ENCODE measurements at regions not wholly inside any gene's neighbourhood (a gene's known extent, or its start where the extent isn't known, plus 50 kb on each side); places are given as distances from the start of the nearest gene placed in this dataset.
A peak's percentile ranks its signal among the peaks of the same experiment; 100 is the strongest.
"Not testable (repeated sequence)": the region's sequence is repeated elsewhere in the genome, so short reads cannot be mapped to it uniquely, and the experiment has no call there.

- in situ Hi-C loops (cut with HindIII; ENCODE audit: low pct_unique_long_range_greater_than_20kb, low sequenced_read_pairs), result no loop called here
- DNase-seq (ENCODE audit: low read depth in 1 of 2, low spot score in 1 of 2), result no peak
- no peak for TF ChIP-seq JUND (IDR thresholded peaks at IDR 0.05; ENCODE audit: low read depth)
Measured at GRCh38 chr12:124472690-124473279, 94.6 kb downstream of the NCOR2 start.

- no peak for DNase-seq (ENCODE audit: low read depth in 1 of 2, low spot score in 1 of 2)
- in situ Hi-C loops (cut with HindIII; ENCODE audit: low pct_unique_long_range_greater_than_20kb, low sequenced_read_pairs), result no loop called here
- no peak for TF ChIP-seq JUND (IDR thresholded peaks at IDR 0.05; ENCODE audit: low read depth)
Measured at GRCh38 chr12:124471828-124472227, 95.6 kb downstream of the NCOR2 start.

- in situ Hi-C loops (cut with HindIII; ENCODE audit: low pct_unique_long_range_greater_than_20kb, low sequenced_read_pairs), result no loop called here
- no peak for DNase-seq (ENCODE audit: low read depth in 1 of 2, low spot score in 1 of 2)
- TF ChIP-seq JUND (IDR thresholded peaks at IDR 0.05; ENCODE audit: low read depth), result no peak
Measured at GRCh38 chr12:124470806-124471205, 96.6 kb downstream of the NCOR2 start.

- DNase-seq (ENCODE audit: low read depth in 1 of 2, low spot score in 1 of 2), result no peak
- TF ChIP-seq JUND (IDR thresholded peaks at IDR 0.05; ENCODE audit: low read depth), result no peak
- in situ Hi-C loops (cut with HindIII; ENCODE audit: low pct_unique_long_range_greater_than_20kb, low sequenced_read_pairs), result no loop called here
Measured at GRCh38 chr12:124470139-124470538, 97.3 kb downstream of the NCOR2 start.

GRCh38 chr12:124469193-124469888 is 98.1 kb downstream of the NCOR2 start:
- in situ Hi-C loops (cut with HindIII; ENCODE audit: low pct_unique_long_range_greater_than_20kb, low sequenced_read_pairs), result no loop called here
- no peak for TF ChIP-seq JUND (IDR thresholded peaks at IDR 0.05; ENCODE audit: low read depth)

GRCh38 chr12:124467549-124467948 is 99.9 kb downstream of the NCOR2 start:
- DNase-seq (ENCODE audit: low read depth in 1 of 2, low spot score in 1 of 2); in situ Hi-C loops (cut with HindIII; ENCODE audit: low pct_unique_long_range_greater_than_20kb, low sequenced_read_pairs): not testable (repeated sequence)

More at GRCh38 chr12:124469193-124469888, 98.1 kb downstream of the NCOR2 start:
- DNase-seq (ENCODE audit: low read depth in 1 of 2, low spot score in 1 of 2), result peak in 1 of 2 experiments; percentile 40

GRCh38 chr12:124466216-124467128 is 100.9 kb downstream of the NCOR2 start:
- no peak for DNase-seq (ENCODE audit: low read depth in 1 of 2, low spot score in 1 of 2)
- in situ Hi-C loops (cut with HindIII; ENCODE audit: low pct_unique_long_range_greater_than_20kb, low sequenced_read_pairs), result no loop called here
- TF ChIP-seq JUND (IDR thresholded peaks at IDR 0.05; ENCODE audit: low read depth), result no peak

GRCh38 chr12:124465473-124465872 is 101.9 kb downstream of the NCOR2 start:
- in situ Hi-C loops (cut with HindIII; ENCODE audit: low pct_unique_long_range_greater_than_20kb, low sequenced_read_pairs), result no loop called here

GRCh38 chr12:124464830-124465229 is 102.6 kb downstream of the NCOR2 start:
- in situ Hi-C loops (cut with HindIII; ENCODE audit: low pct_unique_long_range_greater_than_20kb, low sequenced_read_pairs), result no loop called here
- no peak for TF ChIP-seq JUND (IDR thresholded peaks at IDR 0.05; ENCODE audit: low read depth)
- DNase-seq (ENCODE audit: low read depth in 1 of 2, low spot score in 1 of 2), result peak in 1 of 2 experiments; percentile 58

More at GRCh38 chr12:124465473-124465872, 101.9 kb downstream of the NCOR2 start:
- no peak for TF ChIP-seq JUND (IDR thresholded peaks at IDR 0.05; ENCODE audit: low read depth)
- no peak for DNase-seq (ENCODE audit: low read depth in 1 of 2, low spot score in 1 of 2)

- DNase-seq (ENCODE audit: low read depth in 1 of 2, low spot score in 1 of 2), result no peak
- TF ChIP-seq JUND (IDR thresholded peaks at IDR 0.05; ENCODE audit: low read depth), result no peak
- in situ Hi-C loops (cut with HindIII; ENCODE audit: low pct_unique_long_range_greater_than_20kb, low sequenced_read_pairs), result no loop called here
Measured at GRCh38 chr12:124464062-124464461, 103.3 kb downstream of the NCOR2 start.

- in situ Hi-C loops (cut with HindIII; ENCODE audit: low pct_unique_long_range_greater_than_20kb, low sequenced_read_pairs), result no loop called here
- no peak for DNase-seq (ENCODE audit: low read depth in 1 of 2, low spot score in 1 of 2)
Measured at GRCh38 chr12:124463341-124463921, 104.0 kb downstream of the NCOR2 start.

GRCh38 chr12:124462750-124463149 is 104.7 kb downstream of the NCOR2 start:
- no peak for TF ChIP-seq JUND (IDR thresholded peaks at IDR 0.05; ENCODE audit: low read depth)
- DNase-seq (ENCODE audit: low read depth in 1 of 2, low spot score in 1 of 2), result no peak
- in situ Hi-C loops (cut with HindIII; ENCODE audit: low pct_unique_long_range_greater_than_20kb, low sequenced_read_pairs), result no loop called here

More at GRCh38 chr12:124463341-124463921, 104.0 kb downstream of the NCOR2 start:
- no peak for TF ChIP-seq JUND (IDR thresholded peaks at IDR 0.05; ENCODE audit: low read depth)
